ENCODE measurements at regions not wholly inside any gene's neighbourhood (a gene's known extent, or its start where the extent isn't known, plus 50 kb on each side); places are given as distances from the start of the nearest gene placed in this dataset.

- no peak for DNase-seq (ENCODE audit: low read depth)
These were observed 116.7 kb downstream of the HMX1 start for GRCh38 chr4:8754634-8755589.

- DNase-seq (ENCODE audit: low read depth) = no peak
These were observed 123.4 kb downstream of the HMX1 start for GRCh38 chr4:8748236-8748575.

GRCh38 chr4:8747467-8748235, 124.0 kb downstream of the HMX1 start:
- DNase-seq (ENCODE audit: low read depth) = no peak

GRCh38 chr4:8746523-8747466, 124.8 kb downstream of the HMX1 start:
- no peak for DNase-seq (ENCODE audit: low read depth)

GRCh38 chr4:8745826-8746225, 125.8 kb downstream of the HMX1 start:
- DNase-seq (ENCODE audit: low read depth) = no peak

GRCh38 chr4:8745005-8745790, 126.4 kb downstream of the HMX1 start:
- no peak for DNase-seq (ENCODE audit: low read depth)

- DNase-seq (ENCODE audit: low read depth) = no peak
These were observed 127.4 kb downstream of the HMX1 start for GRCh38 chr4:8744083-8744805.

GRCh38 chr4:8742546-8742945, 129.1 kb downstream of the HMX1 start:
- no peak for DNase-seq (ENCODE audit: low read depth)

GRCh38 chr4:8741513-8742226, 130.0 kb downstream of the HMX1 start:
- DNase-seq (ENCODE audit: low read depth) = no peak

- DNase-seq (ENCODE audit: low read depth) = no peak
These were observed 130.8 kb downstream of the HMX1 start for GRCh38 chr4:8740666-8741395.

- no peak for DNase-seq (ENCODE audit: low read depth)
These were observed 131.6 kb downstream of the HMX1 start for GRCh38 chr4:8739820-8740665.

- DNase-seq (ENCODE audit: low read depth) = no peak
These were observed 132.3 kb downstream of the HMX1 start for GRCh38 chr4:8739317-8739716.

- DNase-seq (ENCODE audit: low read depth) = no peak
These were observed 133.1 kb downstream of the HMX1 start for GRCh38 chr4:8738471-8738931.

GRCh38 chr4:8737601-8738279, 133.9 kb downstream of the HMX1 start:
- DNase-seq (ENCODE audit: low read depth) = no peak

GRCh38 chr4:8737075-8737474, 134.6 kb downstream of the HMX1 start:
- DNase-seq (ENCODE audit: low read depth) = no peak

- DNase-seq (ENCODE audit: low read depth) = no peak
These were observed 135.4 kb downstream of the HMX1 start for GRCh38 chr4:8736090-8736825.
